Adrenal gland (tissue), 9 donors: ENCODE measurements at regions not wholly inside any gene's neighbourhood (a gene's known extent, or its start where the extent isn't known, plus 50 kb on each side); places are given as distances from the start of the nearest gene placed in this dataset.

Experiments used
- DNase-seq, 7 donors: peaks; one replicate each; pipeline ENCODE4 v3.0.0-alpha.2; 2019 to 2020
- H3K27ac ChIP-seq, 5 donors: fragments of 200-600 bp; sonication (generic) in 4 of 5; 1 replicate in 3 of 5; 2 replicates in 2 of 5; pipeline versions ENCODE4 v1.5.1 to v1.8.0; 2016 to 2020; ENCODE audit warnings: mild to moderate bottlenecking in 1 of 5
- H3K27me3 ChIP-seq: fragments of 200-600 bp; 2 replicates; pipeline ENCODE4 v1.8.0; 2021
- H3K36me3 ChIP-seq, 2 donors: fragments of 200-600 bp; replicated peaks in 1 of 2; 1 replicate in 1 of 2; 2 replicates in 1 of 2; pipeline versions ENCODE4 v1.5.1 to v1.8.0; 2018 to 2022
- H3K4me1 ChIP-seq, 2 donors: fragments of 200-600 bp; replicated peaks in 1 of 2; 1 replicate in 1 of 2; 2 replicates in 1 of 2; pipeline versions ENCODE4 v1.5.1 to v1.8.0; 2018 to 2021
- H3K4me3 ChIP-seq, 4 donors: fragments of 200-600 bp; sonication (generic) in 3 of 4; one replicate each; pipeline ENCODE4 v1.5.1; 2016 to 2018
- H3K9me3 ChIP-seq, 3 donors: fragments of 200-600 bp; sonication (generic) in 1 of 3; replicated peaks in 1 of 3; 1 replicate in 2 of 3; 2 replicates in 1 of 3; pipeline versions ENCODE4 v1.5.1 to v1.8.0; 2016 to 2021
- POLR2A ChIP-seq, 2 donors: fragments of 450-650 bp; IDR thresholded peaks; one replicate each; pipeline ENCODE4 v1.6.1; 2017; ENCODE audit warnings: antibody characterized with exemption in 2 of 2, mild to moderate bottlenecking in 2 of 2, moderate library complexity in 1 of 2
- WGBS, 4 donors: extraction: QIAGEN DNeasy Blood & Tissue Kit in 2 of 4; methylation state at CpG; one replicate each; pipeline versions ENCODE4 v1.1.5 to v1.1.7; 2013 to 2017; 5-methylcytosine and 5-hydroxymethylcytosine counted together
- intact Hi-C, 2 donors: fragments of 100-400 bp; cut with DNase I; formaldehyde crosslinking; loops; one replicate each; pipeline versions ENCODE4 v1.14.1 to v1.15.0; 2022 to 2023
- TF ChIP-seq, protein P1 (sequence below), 6 experiments: fragments of 450-650 bp in 4 of 6; fragments of 200-600 bp in 2 of 6; sonication (generic) in 1 of 6; IDR thresholded peaks; 1 replicate in 5 of 6; 2 replicates in 1 of 6; pipeline versions ENCODE4 v1.5.1 to v1.8.0; 2016 to 2021; ENCODE audit warnings: antibody characterized with exemption in 6 of 6, mild to moderate bottlenecking in 2 of 6, moderate library complexity in 1 of 6
- donor health status: healthy with polysubstance abuse.
- donor health status: Bipolar disorder and iron deficiency.
- donor health status: DM: yes; HTN: yes; CAD: no.
- donor health status: DM: no; HTN: no; CAD: no.
- donor health status: DM: no; HTN: no; CAD: no.

DNA sequence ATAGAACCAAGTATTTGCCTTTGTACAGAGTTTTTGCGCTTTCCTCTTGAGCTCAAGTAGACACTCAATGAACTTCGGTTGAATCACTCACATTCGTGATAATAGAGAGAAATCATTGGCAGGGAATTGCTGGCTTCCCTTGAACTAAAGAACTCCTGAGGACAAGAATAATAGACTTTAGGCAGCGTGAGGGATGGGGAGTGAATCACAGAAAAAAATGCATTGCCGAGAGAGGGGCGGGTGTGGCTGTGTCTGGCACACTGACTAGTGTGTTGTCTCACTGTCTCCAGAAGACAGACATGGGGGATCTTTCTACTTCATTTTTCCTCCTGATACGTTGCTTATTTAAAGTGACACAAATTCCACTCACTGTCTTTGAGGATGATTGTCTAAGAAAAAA is 805.2 kb downstream of the BCL11B start:
- Histone ChIP-seq H3K27ac (no peak overlapping the region), H3K4me1 (no peaks in the 10 kb centered on the region), H3K9me3 (no peaks in the 10 kb centered on the region), H3K36me3 (no peaks in the 10 kb centered on the region), H3K4me3 (no peak overlapping the region), H3K27me3 (no peaks in the 10 kb centered on the region)
- WGBS, 4 donors: 50 to 55% (median 52%) methylated on average over 7 of the region's 7 CpGs
- DNase-seq: no peak
- intact Hi-C loops: no loop called here
- no peak for TF ChIP-seq POLR2A (IDR thresholded peaks at IDR 0.05)
- TF ChIP-seq, protein P1, sequence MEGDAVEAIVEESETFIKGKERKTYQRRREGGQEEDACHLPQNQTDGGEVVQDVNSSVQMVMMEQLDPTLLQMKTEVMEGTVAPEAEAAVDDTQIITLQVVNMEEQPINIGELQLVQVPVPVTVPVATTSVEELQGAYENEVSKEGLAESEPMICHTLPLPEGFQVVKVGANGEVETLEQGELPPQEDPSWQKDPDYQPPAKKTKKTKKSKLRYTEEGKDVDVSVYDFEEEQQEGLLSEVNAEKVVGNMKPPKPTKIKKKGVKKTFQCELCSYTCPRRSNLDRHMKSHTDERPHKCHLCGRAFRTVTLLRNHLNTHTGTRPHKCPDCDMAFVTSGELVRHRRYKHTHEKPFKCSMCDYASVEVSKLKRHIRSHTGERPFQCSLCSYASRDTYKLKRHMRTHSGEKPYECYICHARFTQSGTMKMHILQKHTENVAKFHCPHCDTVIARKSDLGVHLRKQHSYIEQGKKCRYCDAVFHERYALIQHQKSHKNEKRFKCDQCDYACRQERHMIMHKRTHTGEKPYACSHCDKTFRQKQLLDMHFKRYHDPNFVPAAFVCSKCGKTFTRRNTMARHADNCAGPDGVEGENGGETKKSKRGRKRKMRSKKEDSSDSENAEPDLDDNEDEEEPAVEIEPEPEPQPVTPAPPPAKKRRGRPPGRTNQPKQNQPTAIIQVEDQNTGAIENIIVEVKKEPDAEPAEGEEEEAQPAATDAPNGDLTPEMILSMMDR (IDR thresholded peaks at IDR 0.05): no peak

DNA sequence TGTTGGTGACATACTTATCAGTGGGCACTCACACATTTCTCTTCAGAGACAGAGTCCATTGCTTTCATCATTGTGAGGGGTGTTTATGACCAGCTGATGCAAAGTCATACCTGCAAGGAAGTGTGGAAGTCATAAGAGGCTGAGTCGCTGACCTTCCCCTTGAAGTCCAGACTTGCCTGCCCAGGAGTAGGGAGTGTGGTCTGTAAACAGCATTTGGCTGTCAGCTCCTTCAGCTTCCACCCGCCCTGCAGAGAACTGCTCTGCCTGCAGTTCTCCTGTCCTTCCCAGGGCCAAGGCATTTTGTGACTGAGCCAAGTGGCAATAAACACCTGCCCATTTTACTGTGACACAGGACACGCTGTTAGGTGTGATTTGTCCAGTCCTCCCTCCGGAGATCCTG is 801.3 kb downstream of the BCL11B start:
- Histone ChIP-seq H3K4me3 (no peak overlapping the region), H3K27ac (no peak overlapping the region), H3K36me3 (no peaks in the 10 kb centered on the region), H3K9me3 (no peaks in the 10 kb centered on the region), H3K4me1 (no peaks in the 10 kb centered on the region), H3K27me3 (no peaks in the 10 kb centered on the region)
- TF ChIP-seq POLR2A (IDR thresholded peaks at IDR 0.05): no peak
- TF ChIP-seq, protein P1 (IDR thresholded peaks at IDR 0.05): no peak
- no peak for DNase-seq
- WGBS, 4 donors: 71 to 88% (median 82%) methylated on average over 3 to 4 of the region's 4 CpGs
- intact Hi-C loops: no loop called here

DNA sequence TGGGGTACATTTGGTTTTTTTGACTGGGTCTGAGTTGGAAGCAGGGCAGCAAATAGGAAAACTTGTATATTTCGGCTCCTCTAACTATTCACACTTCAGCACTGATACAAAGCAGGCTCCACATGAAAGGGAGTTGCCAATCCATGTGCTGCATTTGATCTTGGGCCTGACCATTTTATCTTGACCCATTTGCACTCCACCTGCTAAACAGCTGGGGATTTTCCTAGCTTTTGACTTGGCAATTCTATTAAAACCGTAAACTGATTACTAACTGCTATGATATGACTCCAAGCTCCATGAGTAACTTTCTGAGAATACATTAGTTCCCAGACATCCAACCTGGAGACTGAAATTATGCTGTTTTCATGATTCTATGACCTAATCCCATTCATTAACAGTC is 797.1 kb downstream of the BCL11B start:
- no peak overlapping the region for H3K4me3 ChIP-seq
- H3K4me1 ChIP-seq: no peaks in the 10 kb centered on the region
- no peak for TF ChIP-seq POLR2A (IDR thresholded peaks at IDR 0.05)
- TF ChIP-seq, protein P1 (IDR thresholded peaks at IDR 0.05): no peak
- no peak for DNase-seq
- 70 to 85% (median 75%) methylated on average over 2 of the region's 2 CpGs for WGBS, 4 donors
- H3K27ac ChIP-seq: no peak overlapping the region
- no peaks in the 10 kb centered on the region for H3K27me3 ChIP-seq
- no peaks in the 10 kb centered on the region for H3K36me3 ChIP-seq
- intact Hi-C loops: no loop called here
- H3K9me3 ChIP-seq: no peaks in the 10 kb centered on the region

DNA sequence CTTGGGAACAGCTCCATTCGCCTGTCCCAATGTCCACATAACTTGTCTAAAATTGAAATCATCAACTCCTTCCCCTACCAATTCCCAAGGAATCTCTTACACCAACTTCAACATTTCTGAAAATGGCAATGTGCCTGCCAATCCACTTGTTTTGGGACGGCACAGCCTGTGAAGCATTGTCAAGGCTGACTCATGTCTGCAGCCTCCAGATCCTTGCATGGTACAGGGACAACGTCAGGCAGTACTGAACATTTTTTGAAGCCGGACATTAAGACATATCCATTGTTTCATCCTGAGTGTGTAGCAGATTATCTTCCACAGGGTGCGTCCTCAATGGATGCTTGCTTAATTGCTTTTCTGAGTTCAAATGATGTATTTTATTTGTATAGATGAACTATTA is 794.1 kb downstream of the BCL11B start:
- Histone ChIP-seq H3K9me3 (no peaks in the 10 kb centered on the region), H3K27ac (no peak overlapping the region), H3K36me3 (no peaks in the 10 kb centered on the region), H3K4me3 (no peak overlapping the region), H3K4me1 (no peaks in the 10 kb centered on the region), H3K27me3 (peaks cover 2% of the 10 kb centered on the region)
- no peak for DNase-seq
- intact Hi-C loops: no loop called here
- WGBS, 4 donors: 68 to 72% (median 70%) methylated on average over 5 of the region's 5 CpGs
- no peak for TF ChIP-seq POLR2A (IDR thresholded peaks at IDR 0.05)
- TF ChIP-seq, protein P1 (IDR thresholded peaks at IDR 0.05): no peak
